Activated T-cell treated with anti-CD3 and anti-CD28 coated beads, Interleukin-2, amount 50 U/mL, for 48 hours (primary cell): ENCODE measurements at regions not wholly inside any gene's neighbourhood (a gene's known extent, or its start where the extent isn't known, plus 50 kb on each side); places are given as distances from the start of the nearest gene placed in this dataset.

ENCODE experiments used
- DNase-seq, 2 experiments: peaks; one replicate each; pipeline ENCODE4 v3.0.0-alpha.2; 2020

DNA sequence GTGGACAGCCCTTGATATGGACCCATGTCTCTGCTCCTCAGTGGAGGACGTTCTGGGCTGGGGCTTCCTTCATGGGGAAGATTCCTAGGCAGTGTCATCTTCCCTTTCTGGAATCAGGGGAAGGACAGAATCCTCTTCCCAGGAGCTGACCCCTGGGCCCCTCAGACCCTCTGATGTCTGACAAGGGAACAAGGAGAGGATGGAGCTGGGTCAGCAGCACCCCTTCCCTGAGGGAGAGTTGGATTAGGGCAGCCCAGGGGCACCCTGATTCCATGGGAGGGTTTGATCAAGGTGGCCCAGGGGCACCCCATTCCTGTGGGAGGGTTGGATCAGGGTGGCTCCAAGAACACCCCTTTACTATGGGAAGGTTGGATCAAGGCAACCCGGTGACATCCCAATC, 86.5 kb downstream of the ACKR3 start:
- DNase-seq: no peak

GRCh38 chr2:236656721-236657120, 87.1 kb downstream of the ACKR3 start:
- no peak for DNase-seq

DNA sequence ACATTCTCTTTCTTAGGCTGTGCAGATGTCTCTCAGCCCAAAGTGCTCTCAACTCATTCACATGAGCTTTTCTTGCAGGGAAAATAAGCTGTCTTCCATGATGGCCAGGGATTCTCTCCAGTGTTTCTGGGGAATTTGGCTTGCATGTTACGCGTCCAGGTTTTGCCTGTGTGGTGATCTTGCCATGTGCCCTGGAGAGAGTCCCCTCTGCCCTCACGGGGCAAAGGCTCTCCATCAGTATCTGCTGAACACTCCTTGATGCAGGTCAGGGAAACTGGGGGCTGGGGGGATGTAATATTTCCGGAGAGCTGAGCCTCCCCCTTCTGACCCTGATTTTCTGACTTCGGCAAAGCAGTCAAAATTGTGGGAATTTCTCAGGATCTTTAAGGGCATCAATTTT, 87.6 kb downstream of the ACKR3 start:
- no peak for DNase-seq

DNA sequence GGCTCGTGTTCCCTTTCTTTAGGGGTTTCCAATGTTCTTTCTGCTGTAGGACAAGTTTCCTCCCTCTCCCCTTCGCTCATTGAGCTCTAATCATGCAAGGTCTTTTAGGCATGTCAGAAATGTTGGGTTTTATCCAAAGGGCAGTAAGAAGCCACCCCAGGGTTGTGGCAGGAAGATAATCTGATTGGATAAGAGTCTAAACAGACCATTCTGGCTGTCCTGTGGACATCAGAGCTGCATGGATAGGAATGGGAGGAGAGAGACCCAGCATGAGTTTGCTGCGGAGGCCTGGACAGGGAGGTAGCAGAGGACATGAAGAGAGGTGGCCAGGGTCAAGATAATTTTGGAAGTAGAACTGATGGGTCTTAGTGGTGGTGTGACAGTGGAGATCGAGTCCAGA, 88.2 kb downstream of the ACKR3 start:
- DNase-seq: no peak

DNA sequence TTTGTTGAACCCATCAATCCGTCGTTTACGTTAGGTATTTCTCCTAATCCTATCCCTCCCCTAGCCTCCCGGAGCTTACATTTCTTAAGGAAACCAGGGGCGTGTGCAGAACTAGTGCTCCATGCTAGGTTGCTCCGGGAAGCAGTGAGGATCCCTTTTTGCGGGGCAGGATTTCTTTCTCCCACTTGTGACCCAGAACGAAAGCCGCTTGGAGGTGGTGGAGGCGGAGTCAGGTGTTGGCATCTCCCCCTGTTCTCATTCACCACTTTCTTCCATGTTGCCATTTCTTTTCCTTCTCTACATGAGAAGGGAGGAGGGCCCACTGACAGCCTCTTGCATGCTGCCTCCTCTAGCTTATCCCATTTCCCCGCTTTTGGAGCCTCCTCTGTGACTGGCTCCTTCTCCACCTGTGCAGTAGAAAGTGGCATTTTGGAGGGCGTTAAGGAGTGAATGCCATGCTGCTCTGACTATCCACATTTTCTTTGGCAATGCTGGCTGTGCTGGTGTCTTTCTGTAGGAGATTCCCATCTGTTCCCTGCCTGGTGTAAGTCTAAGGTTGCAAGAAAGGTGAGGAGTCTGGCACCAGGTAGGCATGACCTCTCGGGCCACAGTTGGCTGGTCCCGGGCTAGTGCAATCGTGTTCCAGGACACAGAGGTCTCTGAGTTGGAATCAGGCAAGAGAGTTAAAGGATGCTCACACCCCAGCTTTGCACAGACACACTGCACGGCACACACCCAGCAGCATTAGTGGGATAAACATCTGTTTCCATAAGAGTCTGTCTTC, 89.5 kb downstream of the ACKR3 start:
- no peak for DNase-seq

DNA sequence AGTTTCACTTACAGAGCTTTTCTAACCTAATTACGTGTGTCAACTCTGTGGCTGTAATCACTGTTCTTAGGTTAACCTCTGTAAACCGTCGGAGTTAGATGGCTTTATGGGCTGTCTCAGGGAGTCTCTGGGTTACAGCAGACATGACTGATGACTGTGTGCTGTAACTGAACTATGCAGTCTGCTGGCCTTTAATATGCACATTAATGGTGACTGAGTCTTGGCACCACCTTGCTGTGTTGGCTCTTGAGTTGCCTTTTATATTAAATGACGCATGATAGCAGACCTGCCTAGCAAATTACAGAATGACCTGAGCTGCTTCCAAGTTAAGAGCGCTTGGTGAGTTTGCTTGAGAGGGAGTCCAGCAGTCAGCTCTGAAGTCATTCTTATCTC, 90.1 kb downstream of the ACKR3 start:
- DNase-seq: no peak

- DNase-seq: no peak
Measured at GRCh38 chr2:236661061-236661761, 91.6 kb downstream of the ACKR3 start.

- no peak for DNase-seq
Measured at GRCh38 chr2:236661762-236662110, 92.1 kb downstream of the ACKR3 start.

DNA sequence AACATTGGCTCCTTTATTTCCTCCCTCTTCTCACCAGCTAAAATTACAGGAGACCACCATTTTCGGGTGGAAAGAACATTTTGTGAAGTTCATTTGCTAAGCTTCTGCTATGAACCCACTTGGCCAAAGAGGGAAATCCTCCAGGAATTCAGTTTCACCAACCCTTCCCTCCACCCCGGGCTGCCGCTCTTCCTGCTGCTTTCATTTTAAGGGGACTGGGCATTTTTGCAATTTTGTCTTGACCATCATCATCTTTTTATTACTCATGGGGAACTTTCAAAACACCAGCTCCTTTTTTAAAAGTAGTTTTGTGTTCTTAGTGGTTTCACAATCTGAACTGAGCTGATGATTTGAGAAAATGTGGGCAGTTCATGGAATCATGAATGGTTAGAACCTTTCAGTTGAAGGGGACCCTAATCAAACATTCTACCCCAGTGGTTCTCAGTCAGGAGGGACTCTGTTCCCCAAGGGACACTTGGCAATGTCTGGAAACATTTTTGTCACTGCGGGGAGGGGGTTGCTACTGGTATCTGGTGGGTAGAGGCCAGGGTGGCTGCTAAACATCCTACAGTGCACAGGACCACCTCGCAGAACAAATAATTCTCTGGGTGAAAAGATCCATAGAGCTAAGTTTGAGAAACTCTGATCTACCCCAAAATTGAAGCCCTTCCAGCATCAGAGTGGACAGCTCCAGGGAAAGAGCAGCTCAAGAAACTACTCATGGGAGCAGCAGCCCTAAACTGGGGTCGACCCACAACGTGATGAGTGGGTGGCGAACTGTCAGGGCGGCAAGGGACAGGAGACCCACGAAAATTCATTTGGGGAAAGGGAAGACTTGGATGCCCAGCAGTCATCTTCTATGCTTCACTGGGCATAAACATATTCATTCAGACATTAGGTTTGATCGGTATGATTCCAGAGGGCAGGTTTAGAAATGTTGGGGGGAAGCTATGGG, 92.9 kb downstream of the ACKR3 start:
- DNase-seq: no peak

- no peak for DNase-seq
Measured at GRCh38 chr2:236663287-236664101, 93.9 kb downstream of the ACKR3 start.

DNA sequence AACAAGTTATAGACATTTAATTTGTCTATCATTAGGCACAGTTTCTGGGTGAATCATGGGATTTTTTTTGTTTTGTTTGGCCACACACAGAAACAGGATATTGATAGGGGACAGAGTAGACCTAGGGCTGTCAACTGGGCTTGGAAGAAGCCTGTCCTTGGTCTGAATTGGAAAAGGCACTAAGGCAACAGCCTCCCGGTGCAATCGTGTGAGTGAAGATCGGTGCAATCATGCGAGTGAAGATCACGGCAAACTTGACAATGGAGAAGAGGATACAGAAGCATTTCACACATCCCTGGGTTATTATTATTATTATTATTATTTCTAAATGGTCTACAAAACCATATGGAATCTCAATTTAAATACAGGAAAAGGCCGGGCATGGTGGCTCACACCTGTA, 94.5 kb downstream of the ACKR3 start:
- no peak for DNase-seq

DNA sequence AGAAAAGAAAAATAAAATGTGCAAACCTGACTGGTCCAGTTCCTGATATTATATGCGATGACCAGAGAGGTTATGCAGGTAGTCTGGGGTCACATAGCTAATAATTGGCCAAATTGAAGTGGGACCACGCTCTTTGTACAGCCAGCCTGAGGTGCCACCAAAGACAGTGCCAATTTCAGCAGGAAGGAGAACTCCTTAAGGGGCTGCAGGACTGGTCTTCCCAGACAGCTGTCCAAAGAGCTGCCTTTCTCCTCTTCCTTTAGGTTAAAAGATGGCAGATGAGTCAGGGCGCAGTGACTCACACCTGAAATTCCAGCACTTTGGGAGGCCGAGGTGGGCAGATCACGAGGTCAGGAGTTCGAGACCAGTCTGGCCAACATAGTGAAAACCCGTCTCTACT, 95.5 kb downstream of the ACKR3 start:
- DNase-seq: no peak

GRCh38 chr2:236665572-236666118, 96.0 kb downstream of the ACKR3 start:
- no peak for DNase-seq

DNA sequence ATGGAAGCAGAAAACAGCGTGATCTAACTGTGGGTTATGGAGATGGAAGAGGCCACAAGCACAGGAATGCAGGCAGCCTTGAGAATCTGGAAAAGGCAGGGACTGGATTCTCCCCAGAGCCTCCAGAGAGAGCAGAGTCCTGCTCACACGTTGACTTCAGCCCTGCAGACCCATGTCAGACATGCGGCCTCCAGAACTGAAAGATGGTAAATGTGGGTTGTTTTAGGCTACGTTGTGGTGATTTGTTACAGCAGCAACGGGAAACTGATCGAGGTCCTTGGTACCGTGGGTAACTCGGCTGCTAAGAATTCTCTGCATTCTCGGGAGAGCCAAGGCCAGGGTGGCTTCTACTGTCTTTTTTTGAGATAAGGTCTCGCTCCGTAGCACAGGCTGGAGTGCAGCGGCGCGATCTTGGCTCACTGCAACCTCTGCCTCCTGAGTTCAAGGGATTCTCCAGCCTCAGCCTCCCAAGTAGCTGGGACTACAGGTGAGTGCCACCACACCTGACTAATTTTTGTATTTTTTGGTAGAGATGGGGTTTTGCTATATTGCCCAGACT, 97.1 kb downstream of the ACKR3 start:
- no peak for DNase-seq

- DNase-seq: no peak
Measured at GRCh38 chr2:236667526-236667925, 97.9 kb downstream of the ACKR3 start.

GRCh38 chr2:236668531-236668969, 98.9 kb downstream of the ACKR3 start:
- no peak for DNase-seq

GRCh38 chr2:236670235-236670620, 100.6 kb downstream of the ACKR3 start:
- no peak for DNase-seq

GRCh38 chr2:236671896-236672562, 102.4 kb downstream of the ACKR3 start:
- no peak for DNase-seq

- no peak for DNase-seq
Measured at GRCh38 chr2:236672606-236673005, 103.0 kb downstream of the ACKR3 start.

- DNase-seq: no peak
Measured at GRCh38 chr2:236673126-236673822, 103.6 kb downstream of the ACKR3 start.

GRCh38 chr2:236673823-236674185, 104.2 kb downstream of the ACKR3 start:
- no peak for DNase-seq
